HEK293 (cell line): ENCODE measurements at regions not wholly inside any gene's neighbourhood (a gene's known extent, or its start where the extent isn't known, plus 50 kb on each side); places are given as distances from the start of the nearest gene placed in this dataset.

Source experiments
- ZEB2 ChIP-seq: fragments of 450-650 bp; formaldehyde crosslinking; IDR thresholded peaks from 2 replicates; pipeline ENCODE4 v1.5.1; 2016; ENCODE audit warnings: missing biosample characterization, missing genetic modification characterization
- TF ChIP-seq, protein P1 (sequence below): sonication (generic); formaldehyde crosslinking; IDR thresholded peaks from 2 replicates; pipeline ENCODE4 v1.8.1; 2022; ENCODE audit warnings: mild to moderate bottlenecking, moderate library complexity, missing genetic modification reagents

DNA sequence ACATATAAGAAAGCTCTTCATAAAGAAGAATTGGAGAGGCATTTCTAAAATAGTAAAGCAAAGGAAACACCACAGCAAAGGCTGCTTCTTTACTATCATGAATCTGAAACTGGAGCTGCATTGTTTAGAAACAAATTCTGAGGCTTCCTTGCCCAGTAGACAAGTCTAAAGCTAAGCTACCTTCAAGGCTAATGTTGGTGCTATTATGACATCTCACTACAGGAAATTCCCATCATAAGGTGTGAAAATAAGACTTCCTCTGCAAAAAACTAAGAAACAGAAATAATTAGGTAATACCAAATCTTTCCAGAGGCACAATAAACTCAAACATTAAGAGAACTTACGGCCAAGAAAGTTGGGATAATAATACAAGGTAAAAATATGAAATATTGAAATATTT lies 89.9 kb upstream of the P3H2 start:
- no peak for TF ChIP-seq ZEB2 (tag by site-specific recombination)
- TF ChIP-seq, protein P1, sequence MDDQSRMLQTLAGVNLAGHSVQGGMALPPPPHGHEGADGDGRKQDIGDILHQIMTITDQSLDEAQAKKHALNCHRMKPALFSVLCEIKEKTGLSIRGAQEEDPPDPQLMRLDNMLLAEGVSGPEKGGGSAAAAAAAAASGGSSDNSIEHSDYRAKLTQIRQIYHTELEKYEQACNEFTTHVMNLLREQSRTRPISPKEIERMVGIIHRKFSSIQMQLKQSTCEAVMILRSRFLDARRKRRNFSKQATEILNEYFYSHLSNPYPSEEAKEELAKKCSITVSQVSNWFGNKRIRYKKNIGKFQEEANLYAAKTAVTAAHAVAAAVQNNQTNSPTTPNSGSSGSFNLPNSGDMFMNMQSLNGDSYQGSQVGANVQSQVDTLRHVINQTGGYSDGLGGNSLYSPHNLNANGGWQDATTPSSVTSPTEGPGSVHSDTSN, result no peak
